Loucy (cell line): ENCODE measurements at regions not wholly inside any gene's neighbourhood (a gene's known extent, or its start where the extent isn't known, plus 50 kb on each side); places are given as distances from the start of the nearest gene placed in this dataset.

Experiments used
- H2AFZ ChIP-seq: fragments of 200-600 bp; sonication (generic); 2 replicates; pipeline ENCODE4 v1.6.0; 2016; ENCODE audit warnings: antibody characterized with exemption, mild to moderate bottlenecking, low read length, moderate library complexity
- H3F3A ChIP-seq: fragments of 200-600 bp; 2 replicates; pipeline ENCODE4 v1.6.0; 2016; ENCODE audit warnings: antibody characterized with exemption, low read depth, mild to moderate bottlenecking
- H3K27me3 ChIP-seq: fragments of 200-600 bp; sonication (generic); 2 replicates; pipeline ENCODE4 v1.6.1; 2014; ENCODE audit warnings: low read length, mild to moderate bottlenecking; ENCODE audit not compliant: insufficient read depth, poor library complexity, severe bottlenecking
- H3K36me3 ChIP-seq: fragments of 200-600 bp; sonication (generic); 2 replicates; pipeline ENCODE4 v1.6.1; 2016; ENCODE audit warnings: low read length; ENCODE audit not compliant: insufficient read depth
- H3K4me1 ChIP-seq: fragments of 200-600 bp; sonication (generic); 2 replicates; pipeline ENCODE4 v1.5.1; 2014; ENCODE audit warnings: low read length, mild to moderate bottlenecking; ENCODE audit not compliant: insufficient read depth, poor library complexity, severe bottlenecking
- H3K4me2 ChIP-seq: fragments of 200-600 bp; sonication (generic); 2 replicates; pipeline ENCODE4 v1.6.0; 2014; ENCODE audit warnings: antibody characterized with exemption, low read length, low read depth, mild to moderate bottlenecking; ENCODE audit not compliant: poor library complexity, severe bottlenecking
- H3K4me3 ChIP-seq: fragments of 200-600 bp; sonication (generic); 2 replicates; pipeline ENCODE4 v1.5.1; 2014; ENCODE audit warnings: low read length, mild to moderate bottlenecking, mixed read lengths; ENCODE audit not compliant: poor library complexity, severe bottlenecking
- H3K79me2 ChIP-seq: fragments of 200-600 bp; sonication (generic); 2 replicates; pipeline ENCODE4 v1.6.1; 2014; ENCODE audit warnings: low read length; ENCODE audit not compliant: insufficient read depth
- H3K9ac ChIP-seq: fragments of 200-600 bp; sonication (generic); 2 replicates; pipeline ENCODE4 v1.6.0; 2014; ENCODE audit warnings: mild to moderate bottlenecking, low read depth, low read length, moderate library complexity; ENCODE audit not compliant: poor library complexity, severe bottlenecking
- H3K9me2 ChIP-seq: fragments of 200-600 bp; sonication (generic); replicated peaks from 2 replicates; pipeline ENCODE4 v1.6.1; 2016; ENCODE audit warnings: low read depth, low read length, mixed read lengths
- H3K9me3 ChIP-seq: fragments of 200-600 bp; sonication (generic); 2 replicates; pipeline ENCODE4 v1.6.1; 2014; ENCODE audit warnings: mild to moderate bottlenecking, antibody characterized with exemption, low read length, low read depth; ENCODE audit not compliant: insufficient read depth
- H4K20me1 ChIP-seq: fragments of 200-600 bp; sonication (generic); 2 replicates; pipeline ENCODE4 v1.6.0; 2014; ENCODE audit warnings: antibody characterized with exemption, low read length, mild to moderate bottlenecking; ENCODE audit not compliant: insufficient read depth, poor library complexity, severe bottlenecking
- CTCF ChIP-seq: fragments of 200-600 bp; sonication (generic); conservative IDR thresholded peaks from 2 replicates; pipeline ENCODE4 v1.5.1; 2014; ENCODE audit warnings: mild to moderate bottlenecking, antibody characterized with exemption, low read length
- EZH2phosphoT487 ChIP-seq: fragments of 200-600 bp; IDR thresholded peaks from 2 replicates; pipeline ENCODE4 v1.6.1; 2018; ENCODE audit warnings: antibody characterized with exemption, mild to moderate bottlenecking, moderate library complexity, borderline replicate concordance

- Histone ChIP-seq H3K27me3 (no peaks in the 10 kb centered on the region), H3F3A (no peaks in the 10 kb centered on the region), H3K4me2 (no peak overlapping the region), H3K9ac (no peak overlapping the region), H3K9me2 (no peaks in the 10 kb centered on the region), H2AFZ (no peak overlapping the region), H3K9me3 (peaks cover 29% of the 10 kb centered on the region), H4K20me1 (no peaks in the 10 kb centered on the region), H3K4me1 (no peaks in the 10 kb centered on the region), H3K36me3 (no peaks in the 10 kb centered on the region), H3K79me2 (no peaks in the 10 kb centered on the region), H3K4me3 (no peak overlapping the region)
- TF ChIP-seq EZH2phosphoT487, result no peak
- TF ChIP-seq CTCF, result no peak
These were observed 251.6 kb upstream of the TNRC6C start for GRCh38 chr17:77706938-77707337.

- H4K20me1 ChIP-seq, result no peaks in the 10 kb centered on the region
- no peaks in the 10 kb centered on the region for H3K79me2 ChIP-seq
- no peaks in the 10 kb centered on the region for H3K9me2 ChIP-seq
- no peak overlapping the region for H3K4me2 ChIP-seq
- H3F3A ChIP-seq, result no peaks in the 10 kb centered on the region
- H2AFZ ChIP-seq, result no peak overlapping the region
- H3K9me3 ChIP-seq, result peaks cover 23% of the 10 kb centered on the region
- H3K4me3 ChIP-seq, result no peak overlapping the region
- no peak overlapping the region for H3K9ac ChIP-seq
- no peak for TF ChIP-seq CTCF
- TF ChIP-seq EZH2phosphoT487, result no peak
- no peaks in the 10 kb centered on the region for H3K27me3 ChIP-seq
- no peaks in the 10 kb centered on the region for H3K4me1 ChIP-seq
- no peaks in the 10 kb centered on the region for H3K36me3 ChIP-seq
These were observed 251.0 kb upstream of the TNRC6C start for GRCh38 chr17:77707546-77707945.

- TF ChIP-seq EZH2phosphoT487, result no peak
- no peak for TF ChIP-seq CTCF
- H3K27me3 ChIP-seq, result no peaks in the 10 kb centered on the region
- H4K20me1 ChIP-seq, result no peaks in the 10 kb centered on the region
- H3K4me3 ChIP-seq, result no peak overlapping the region
- H3F3A ChIP-seq, result no peaks in the 10 kb centered on the region
- no peak overlapping the region for H3K9ac ChIP-seq
- no peaks in the 10 kb centered on the region for H3K36me3 ChIP-seq
- no peaks in the 10 kb centered on the region for H3K9me2 ChIP-seq
- peaks cover 22% of the 10 kb centered on the region for H3K9me3 ChIP-seq
- no peak overlapping the region for H3K4me2 ChIP-seq
- no peaks in the 10 kb centered on the region for H3K79me2 ChIP-seq
- H3K4me1 ChIP-seq, result no peaks in the 10 kb centered on the region
- no peak overlapping the region for H2AFZ ChIP-seq
These were observed 250.5 kb upstream of the TNRC6C start for GRCh38 chr17:77708049-77708448.
